ENCODE measurements at regions not wholly inside any gene's neighbourhood (a gene's known extent, or its start where the extent isn't known, plus 50 kb on each side); places are given as distances from the start of the nearest gene placed in this dataset.
"Not testable (repeated sequence)": the region's sequence is repeated elsewhere in the genome, so short reads cannot be mapped to it uniquely, and the experiment has no call there.

- H3K4me3 Mint-ChIP-seq; H3K27ac Mint-ChIP-seq; H3K4me1 Mint-ChIP-seq; H3K36me3 Mint-ChIP-seq (ENCODE audit: low read depth); POLR2A ChIA-PET; CTCF ChIA-PET; H3K9me3 Mint-ChIP-seq; H3K27me3 Mint-ChIP-seq; DNase-seq: not testable (repeated sequence)
These were observed 74.6 kb upstream of the CDC42EP3 start for GRCh38 chr2:37746011-37746410.

DNA sequence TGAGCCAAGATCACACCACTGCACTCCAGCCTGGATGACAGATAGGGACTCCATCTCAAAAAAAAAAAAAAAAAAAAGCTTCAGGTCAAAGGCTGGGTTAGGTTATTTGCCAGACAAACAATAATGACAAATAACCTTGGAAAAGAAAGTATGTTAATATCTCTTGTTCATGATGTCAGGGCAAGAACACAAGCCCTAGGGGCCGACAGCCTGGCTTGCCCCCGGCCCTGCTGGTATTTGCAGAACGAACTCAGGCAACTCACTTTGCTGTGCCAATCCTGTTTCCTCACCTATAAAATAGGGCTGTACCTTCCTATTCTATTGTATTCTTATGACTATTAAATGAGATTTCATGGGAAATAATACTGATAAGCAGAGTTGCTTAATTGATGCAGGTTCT lies 75.4 kb upstream of the CDC42EP3 start:
- Mint-ChIP-seq H3K4me3 (no peak overlapping the region), H3K4me1 (no peaks in the 10 kb centered on the region), H3K27ac (no peak overlapping the region), H3K36me3 (ENCODE audit: low read depth) (no peaks in the 10 kb centered on the region), H3K9me3 (no peaks in the 10 kb centered on the region), H3K27me3 (peaks cover 1% of the 10 kb centered on the region)
- ChIA-PET POLR2A (no interaction called here), CTCF (no interaction called here)
- no peak for DNase-seq

- no peaks in the 10 kb centered on the region for H3K9me3 Mint-ChIP-seq
- no peak overlapping the region for H3K4me3 Mint-ChIP-seq
- no peak overlapping the region for H3K27ac Mint-ChIP-seq
- ChIA-PET POLR2A (no interaction called here), CTCF (interaction anchor here (0.6 kb wide), 1 partner anchor 249 kb away, joined by 3 read pairs; no protein-coding TSS in a partner anchor)
- H3K27me3 Mint-ChIP-seq = no peaks in the 10 kb centered on the region
- DNase-seq = no peak
- H3K4me1 Mint-ChIP-seq = no peaks in the 10 kb centered on the region
- H3K36me3 Mint-ChIP-seq (ENCODE audit: low read depth) = no peaks in the 10 kb centered on the region
These were observed 77.1 kb upstream of the CDC42EP3 start for GRCh38 chr2:37748541-37748940.

DNA sequence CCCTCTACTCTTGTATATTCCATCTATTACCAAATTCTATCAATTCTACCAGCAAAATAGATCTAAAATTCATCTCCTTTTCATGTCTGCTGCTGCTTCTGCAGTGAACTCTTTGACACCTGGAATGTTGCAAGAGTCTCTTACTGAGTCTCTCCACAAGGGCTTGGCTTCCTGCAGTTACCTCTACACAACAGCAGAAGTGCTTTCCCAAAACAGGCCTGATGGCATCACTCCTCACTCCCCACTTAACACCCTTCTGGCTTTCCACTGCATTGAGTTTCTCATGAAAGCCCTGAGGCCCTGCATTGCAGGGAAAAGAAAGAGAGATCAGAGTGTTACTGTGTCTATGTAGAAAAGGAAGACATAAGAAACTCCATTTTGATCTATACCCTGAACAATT lies 78.8 kb upstream of the CDC42EP3 start:
- H3K27me3 Mint-ChIP-seq; POLR2A ChIA-PET; CTCF ChIA-PET; H3K36me3 Mint-ChIP-seq (ENCODE audit: low read depth); DNase-seq; H3K27ac Mint-ChIP-seq; H3K9me3 Mint-ChIP-seq; H3K4me1 Mint-ChIP-seq; H3K4me3 Mint-ChIP-seq: not testable (repeated sequence)

DNA sequence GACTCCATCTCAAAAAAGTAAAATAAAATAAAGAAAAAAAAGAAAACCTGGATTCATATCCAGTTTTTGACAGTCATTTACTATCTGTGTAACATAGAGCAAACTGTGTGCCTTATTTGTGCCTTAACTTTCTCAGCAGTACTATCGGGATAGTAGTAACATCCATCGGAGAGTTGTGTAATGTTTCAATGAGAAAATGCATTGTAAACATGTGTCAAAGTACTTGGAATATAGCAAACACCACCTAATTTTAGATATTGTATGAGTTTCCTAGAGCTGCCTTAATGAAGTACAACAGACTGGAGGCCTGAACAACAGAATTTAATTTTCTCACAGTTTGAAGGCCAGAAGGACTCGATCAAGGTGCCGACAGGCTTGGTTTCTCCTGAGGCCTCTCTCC lies 81.3 kb upstream of the CDC42EP3 start:
- H3K4me3 Mint-ChIP-seq = no peak overlapping the region
- H3K9me3 Mint-ChIP-seq = peaks cover 7% of the 10 kb centered on the region
- H3K36me3 Mint-ChIP-seq (ENCODE audit: low read depth) = no peaks in the 10 kb centered on the region
- ChIA-PET POLR2A (no interaction called here), CTCF (no interaction called here)
- H3K27ac Mint-ChIP-seq = no peak overlapping the region
- H3K4me1 Mint-ChIP-seq = no peaks in the 10 kb centered on the region
- H3K27me3 Mint-ChIP-seq = no peaks in the 10 kb centered on the region
- DNase-seq = no peak

DNA sequence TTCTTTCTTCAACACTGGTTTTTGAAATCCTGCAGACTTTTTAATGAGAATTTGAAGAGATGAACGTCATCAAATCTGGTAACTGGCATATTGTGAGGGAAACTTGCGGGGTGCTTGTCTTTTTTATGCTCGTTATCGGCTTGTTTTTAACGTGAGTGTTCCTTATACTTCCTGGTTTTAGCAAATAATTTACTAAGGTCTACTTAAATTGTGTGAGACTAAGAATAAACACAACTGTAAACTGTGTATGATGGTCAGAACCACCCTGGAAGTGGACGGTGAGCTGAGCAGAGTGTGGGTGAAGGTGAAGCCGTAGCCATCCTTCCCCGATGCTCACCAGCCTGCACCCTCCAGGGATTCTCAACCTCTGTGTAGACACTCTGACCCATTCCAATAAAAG lies 82.3 kb upstream of the CDC42EP3 start:
- DNase-seq = no peak
- peaks cover 7% of the 10 kb centered on the region for H3K9me3 Mint-ChIP-seq
- no peaks in the 10 kb centered on the region for H3K4me1 Mint-ChIP-seq
- H3K27me3 Mint-ChIP-seq = no peaks in the 10 kb centered on the region
- H3K36me3 Mint-ChIP-seq (ENCODE audit: low read depth) = no peaks in the 10 kb centered on the region
- no peak overlapping the region for H3K4me3 Mint-ChIP-seq
- ChIA-PET CTCF (no interaction called here), POLR2A (no interaction called here)
- no peak overlapping the region for H3K27ac Mint-ChIP-seq

GRCh38 chr2:37755961-37756559 lies 84.6 kb upstream of the CDC42EP3 start:
- H3K4me3 Mint-ChIP-seq; DNase-seq; CTCF ChIA-PET; H3K9me3 Mint-ChIP-seq; H3K36me3 Mint-ChIP-seq (ENCODE audit: low read depth); H3K27me3 Mint-ChIP-seq; H3K4me1 Mint-ChIP-seq; POLR2A ChIA-PET; H3K27ac Mint-ChIP-seq: not testable (repeated sequence)

DNA sequence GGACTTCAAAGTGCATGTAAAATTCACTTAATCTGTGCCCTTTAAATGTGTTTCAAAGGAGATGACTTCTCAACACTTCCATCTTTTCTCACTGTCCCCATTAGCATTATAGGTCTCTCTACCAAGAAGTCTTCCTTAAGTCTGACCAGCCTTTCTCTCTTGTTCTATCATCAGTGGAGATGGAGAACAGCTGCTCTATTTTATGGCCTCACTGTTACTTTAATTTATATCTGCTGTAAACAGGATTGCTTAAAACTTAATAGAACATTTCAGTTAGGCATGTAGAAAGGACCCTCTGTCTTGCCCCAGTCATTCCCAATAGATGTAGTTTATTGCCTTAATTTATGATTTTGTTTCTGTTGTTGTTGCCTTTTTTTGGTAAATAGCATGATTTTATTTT lies 86.0 kb upstream of the CDC42EP3 start:
- POLR2A ChIA-PET; CTCF ChIA-PET; H3K4me3 Mint-ChIP-seq; H3K27me3 Mint-ChIP-seq; DNase-seq; H3K36me3 Mint-ChIP-seq (ENCODE audit: low read depth); H3K9me3 Mint-ChIP-seq; H3K27ac Mint-ChIP-seq; H3K4me1 Mint-ChIP-seq: not testable (repeated sequence)

DNA sequence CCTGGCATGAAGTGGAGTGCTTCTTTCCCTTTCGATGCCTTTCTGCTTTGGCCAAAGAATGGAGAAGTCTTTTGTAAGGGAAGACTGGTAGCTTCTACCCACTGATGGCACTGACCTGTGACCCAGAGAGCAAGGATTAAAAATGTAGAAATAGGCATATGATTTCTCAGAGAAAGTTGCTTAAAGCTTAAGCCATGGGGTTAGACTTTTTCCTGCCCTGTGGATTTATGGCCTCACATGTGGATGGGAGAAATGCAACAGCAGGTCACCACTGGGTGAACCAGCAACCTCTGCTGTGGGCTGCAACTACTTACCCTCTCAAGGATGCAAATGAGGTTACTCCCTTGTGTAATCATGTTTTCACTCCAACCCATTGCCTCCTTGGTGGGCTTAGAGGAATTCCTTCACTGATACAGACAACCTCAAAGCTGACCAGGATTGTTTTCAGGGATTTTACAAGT lies 86.7 kb upstream of the CDC42EP3 start:
- H3K36me3 Mint-ChIP-seq (ENCODE audit: low read depth); H3K27ac Mint-ChIP-seq; DNase-seq; H3K4me1 Mint-ChIP-seq; H3K27me3 Mint-ChIP-seq; POLR2A ChIA-PET; H3K9me3 Mint-ChIP-seq; CTCF ChIA-PET; H3K4me3 Mint-ChIP-seq: not testable (repeated sequence)

DNA sequence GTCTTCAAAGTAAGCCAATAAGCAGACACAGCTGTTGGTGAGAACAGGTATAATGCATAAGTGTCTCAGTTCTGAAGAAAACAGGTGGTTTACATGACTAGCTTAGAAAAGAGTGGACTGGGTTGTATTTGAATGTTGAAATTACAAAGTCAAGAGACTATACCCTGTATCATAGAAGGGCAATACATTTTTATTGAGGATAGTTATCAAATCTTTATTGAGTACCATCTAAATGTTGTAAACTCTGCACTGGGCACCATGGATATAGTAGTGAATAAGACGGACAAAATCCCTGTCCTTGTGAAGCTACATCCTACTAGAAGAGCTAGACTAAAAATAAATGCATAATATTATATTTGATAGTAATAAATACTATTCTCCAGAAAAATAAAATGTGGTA lies 88.5 kb upstream of the CDC42EP3 start:
- H3K4me3 Mint-ChIP-seq; H3K27ac Mint-ChIP-seq; POLR2A ChIA-PET; H3K27me3 Mint-ChIP-seq; H3K9me3 Mint-ChIP-seq; H3K36me3 Mint-ChIP-seq (ENCODE audit: low read depth); DNase-seq; CTCF ChIA-PET; H3K4me1 Mint-ChIP-seq: not testable (repeated sequence)

DNA sequence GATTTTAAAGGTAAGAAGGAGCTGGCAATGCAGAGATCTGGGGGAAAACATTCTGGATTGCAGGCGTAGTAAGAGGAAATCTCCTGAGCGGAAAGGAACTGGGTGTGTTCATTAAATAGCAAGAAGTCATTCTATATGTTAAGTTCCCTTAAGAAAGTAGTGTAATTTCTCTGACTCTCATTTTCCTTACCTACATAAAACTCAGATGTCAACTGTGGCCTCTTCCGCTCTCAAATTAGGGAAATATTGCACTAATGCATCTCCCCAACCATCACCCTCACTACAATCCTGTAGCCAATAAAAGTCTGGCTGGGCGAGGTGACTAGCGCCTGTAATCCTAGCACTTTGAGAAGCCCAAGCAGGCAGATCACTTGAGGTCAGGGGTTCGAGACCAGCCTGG lies 89.0 kb upstream of the CDC42EP3 start:
- ChIA-PET CTCF (no interaction called here), POLR2A (no interaction called here)
- Mint-ChIP-seq H3K4me1 (peaks cover 4% of the 10 kb centered on the region), H3K27me3 (peaks cover 2% of the 10 kb centered on the region), H3K27ac (no peak overlapping the region), H3K4me3 (no peak overlapping the region), H3K9me3 (peaks cover 9% of the 10 kb centered on the region), H3K36me3 (ENCODE audit: low read depth) (no peaks in the 10 kb centered on the region)
- DNase-seq = no peak

GRCh38 chr2:37762281-37762680 lies 90.8 kb upstream of the CDC42EP3 start:
- H3K27ac Mint-ChIP-seq; POLR2A ChIA-PET; H3K9me3 Mint-ChIP-seq; DNase-seq; H3K4me3 Mint-ChIP-seq; H3K36me3 Mint-ChIP-seq (ENCODE audit: low read depth); H3K27me3 Mint-ChIP-seq; H3K4me1 Mint-ChIP-seq; CTCF ChIA-PET: not testable (repeated sequence)

GRCh38 chr2:37764739-37765138 lies 93.3 kb upstream of the CDC42EP3 start:
- H3K4me1 Mint-ChIP-seq = peaks cover 4% of the 10 kb centered on the region
- peaks cover 2% of the 10 kb centered on the region for H3K27me3 Mint-ChIP-seq
- ChIA-PET POLR2A (no interaction called here), CTCF (no interaction called here)
- no peaks in the 10 kb centered on the region for H3K36me3 Mint-ChIP-seq (ENCODE audit: low read depth)
- peaks cover 5% of the 10 kb centered on the region for H3K9me3 Mint-ChIP-seq
- H3K4me3 Mint-ChIP-seq = no peak overlapping the region
- no peak for DNase-seq
- no peak overlapping the region for H3K27ac Mint-ChIP-seq

DNA sequence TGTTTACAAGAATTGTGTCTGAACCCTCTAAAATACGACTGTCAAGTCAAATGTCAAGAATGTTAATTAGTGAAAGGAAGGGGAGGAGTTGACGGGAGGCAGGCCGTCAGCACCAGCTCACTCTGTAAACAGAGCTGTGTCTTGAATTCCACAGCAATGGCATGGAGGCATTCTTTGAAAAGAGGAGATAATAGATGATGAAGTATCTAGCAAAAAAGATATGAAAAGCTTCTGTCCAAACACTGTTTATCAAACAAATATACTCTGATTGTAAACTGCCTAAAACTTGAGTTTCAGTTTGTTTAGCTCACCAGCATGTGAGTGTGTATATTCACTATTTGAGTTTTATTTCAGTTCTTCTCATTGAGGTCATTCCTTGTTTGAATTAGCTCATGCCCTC lies 94.7 kb upstream of the CDC42EP3 start:
- ChIA-PET CTCF (no interaction called here), POLR2A (no interaction called here)
- H3K27me3 Mint-ChIP-seq = peaks cover 2% of the 10 kb centered on the region
- DNase-seq = no peak
- no peak overlapping the region for H3K4me3 Mint-ChIP-seq
- no peaks in the 10 kb centered on the region for H3K36me3 Mint-ChIP-seq (ENCODE audit: low read depth)
- H3K4me1 Mint-ChIP-seq = peaks cover 4% of the 10 kb centered on the region
- peaks cover 5% of the 10 kb centered on the region for H3K9me3 Mint-ChIP-seq
- no peak overlapping the region for H3K27ac Mint-ChIP-seq

DNA sequence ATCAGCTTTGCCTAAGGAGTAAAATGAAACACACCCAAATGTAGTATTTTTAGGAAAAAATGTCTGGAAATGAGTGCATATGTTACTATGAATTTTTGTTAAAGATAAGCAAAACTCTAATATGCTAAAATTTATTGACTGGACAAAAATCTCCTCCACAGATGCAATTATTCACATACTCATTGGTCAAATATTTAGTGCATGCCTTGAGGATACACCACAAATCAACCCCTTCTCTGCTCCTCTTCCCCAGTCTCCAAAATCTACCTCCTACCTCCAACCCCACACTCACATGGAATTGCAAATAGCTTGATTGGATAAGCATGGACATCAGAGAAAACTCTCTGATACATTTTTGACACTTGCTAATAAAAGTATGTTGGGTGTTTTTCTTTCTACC lies 95.6 kb upstream of the CDC42EP3 start:
- Mint-ChIP-seq H3K27me3 (no peaks in the 10 kb centered on the region), H3K27ac (no peak overlapping the region), H3K4me3 (no peak overlapping the region), H3K4me1 (peaks cover 4% of the 10 kb centered on the region), H3K36me3 (ENCODE audit: low read depth) (no peaks in the 10 kb centered on the region), H3K9me3 (peaks cover 5% of the 10 kb centered on the region)
- DNase-seq = no peak
- POLR2A ChIA-PET = no interaction called here
- CTCF ChIA-PET = no interaction called here

Measured in activated CD4-positive, alpha-beta memory T cell treated with anti-CD3 and anti-CD28 coated beads, Interleukin-2, amount 10 ng/mL, durations not matched to agents 7 days and 5 days (primary cell).